ENCODE measurements at regions not wholly inside any gene's neighbourhood (a gene's known extent, or its start where the extent isn't known, plus 50 kb on each side); places are given as distances from the start of the nearest gene placed in this dataset.

DNA sequence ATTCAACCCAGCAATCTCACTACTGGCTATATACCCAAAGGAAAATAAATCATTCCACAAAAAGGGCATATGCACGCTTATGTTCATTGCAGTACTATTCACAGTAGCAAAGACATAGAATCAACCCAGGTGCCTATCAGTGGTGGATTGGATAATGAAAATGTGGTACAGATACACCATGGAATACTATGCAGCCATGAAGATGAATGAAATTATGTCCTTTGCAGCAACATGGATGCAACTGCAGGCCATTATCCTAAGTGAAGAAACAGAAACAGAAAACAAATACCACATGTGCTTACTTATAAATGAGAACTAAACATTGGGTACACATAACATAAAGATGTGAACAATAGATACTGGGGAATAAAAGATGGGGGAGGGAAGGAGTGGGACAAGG is 606.4 kb upstream of the GRM7 start:
- no peaks in the 10 kb centered on the region for H3K4me1 Mint-ChIP-seq
- H3K9me3 Mint-ChIP-seq = peaks cover 13% of the 10 kb centered on the region
- no peak overlapping the region for H3K27ac Mint-ChIP-seq
- CTCF ChIA-PET = no interaction called here
- no peak overlapping the region for H3K4me3 Mint-ChIP-seq
- H3K36me3 Mint-ChIP-seq (ENCODE audit: low read depth) = no peaks in the 10 kb centered on the region
- DNase-seq = no peak
- H3K27me3 Mint-ChIP-seq = no peaks in the 10 kb centered on the region
- POLR2A ChIA-PET = no interaction called here

DNA sequence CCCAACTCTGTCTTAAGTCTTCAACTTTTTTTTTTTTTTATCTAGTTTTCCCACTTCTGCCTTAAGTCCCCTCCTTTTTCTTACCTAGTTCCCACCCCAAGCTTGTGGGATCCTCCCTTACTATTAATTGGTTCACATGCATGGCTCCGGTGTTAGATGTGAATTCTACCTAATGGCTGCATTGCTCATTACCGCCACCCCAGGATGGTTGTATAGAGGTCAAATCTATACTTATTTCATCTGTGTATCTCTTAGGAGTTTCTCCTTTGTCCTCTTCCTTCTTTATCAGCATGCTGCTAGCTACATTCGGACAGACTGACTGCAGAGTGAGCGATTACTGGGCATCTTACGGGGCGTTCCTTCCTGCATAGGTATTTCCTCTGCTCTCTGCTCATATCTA is 605.7 kb upstream of the GRM7 start:
- H3K4me3 Mint-ChIP-seq = no peak overlapping the region
- H3K36me3 Mint-ChIP-seq (ENCODE audit: low read depth) = no peaks in the 10 kb centered on the region
- ChIA-PET POLR2A (no interaction called here), CTCF (no interaction called here)
- no peaks in the 10 kb centered on the region for H3K27me3 Mint-ChIP-seq
- no peaks in the 10 kb centered on the region for H3K4me1 Mint-ChIP-seq
- DNase-seq = no peak
- H3K27ac Mint-ChIP-seq = no peak overlapping the region
- peaks cover 13% of the 10 kb centered on the region for H3K9me3 Mint-ChIP-seq

DNA sequence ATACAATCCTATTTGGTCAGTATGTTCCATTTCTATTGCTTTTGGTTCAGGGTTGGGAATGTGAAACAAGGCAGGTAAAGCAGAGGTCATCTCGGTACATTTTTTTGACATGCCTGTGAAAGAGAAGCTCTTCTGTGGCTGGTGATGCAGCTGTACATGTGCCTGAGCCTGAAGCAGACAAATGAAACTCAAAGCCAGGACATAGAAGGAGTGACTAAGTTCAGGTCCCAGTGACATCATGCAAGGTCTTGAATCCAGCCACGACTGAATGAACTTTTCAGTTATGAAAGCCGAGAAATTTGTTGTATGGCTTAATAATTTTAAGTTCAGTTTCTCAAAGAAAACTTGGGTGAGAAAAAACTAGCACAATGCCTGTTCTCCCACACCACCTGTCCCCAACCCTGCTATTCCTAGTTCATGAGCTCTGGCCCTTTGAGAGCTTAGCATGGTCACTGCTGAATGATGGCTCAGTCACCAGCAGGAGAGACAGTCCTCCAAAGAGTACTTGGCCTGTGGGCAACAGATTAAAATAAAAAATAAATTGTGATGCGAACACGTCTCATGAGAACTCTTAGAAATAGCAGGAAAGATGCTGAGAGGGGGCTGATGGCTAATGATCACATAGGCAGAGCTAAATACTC is 600.2 kb upstream of the GRM7 start:
- ChIA-PET CTCF (no interaction called here), POLR2A (no interaction called here)
- no peaks in the 10 kb centered on the region for H3K36me3 Mint-ChIP-seq (ENCODE audit: low read depth)
- DNase-seq = no peak
- no peaks in the 10 kb centered on the region for H3K27me3 Mint-ChIP-seq
- H3K9me3 Mint-ChIP-seq = peaks cover 2% of the 10 kb centered on the region
- no peaks in the 10 kb centered on the region for H3K4me1 Mint-ChIP-seq
- no peak overlapping the region for H3K4me3 Mint-ChIP-seq
- no peak overlapping the region for H3K27ac Mint-ChIP-seq

DNA sequence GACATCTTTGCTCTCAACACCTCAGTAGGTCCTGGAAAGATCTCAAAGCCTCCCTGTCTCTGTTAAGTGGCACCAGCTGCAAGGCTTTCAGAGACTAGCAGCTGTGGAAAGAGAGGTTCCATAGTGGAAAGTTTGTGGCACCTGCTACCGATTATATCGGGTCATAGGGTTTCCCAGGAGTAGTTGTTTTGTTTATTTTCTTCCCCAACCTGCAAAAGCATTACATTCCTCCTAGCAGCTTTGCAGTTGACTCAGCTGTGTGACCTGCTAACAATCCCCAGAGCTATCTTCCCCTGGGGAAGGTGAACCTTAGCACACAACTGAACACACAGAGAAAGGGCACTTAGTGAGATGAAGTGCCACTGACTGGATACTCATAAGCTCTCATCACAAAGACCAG is 598.9 kb upstream of the GRM7 start:
- POLR2A ChIA-PET = no interaction called here
- no peak overlapping the region for H3K27ac Mint-ChIP-seq
- H3K36me3 Mint-ChIP-seq (ENCODE audit: low read depth) = no peaks in the 10 kb centered on the region
- peaks cover 6% of the 10 kb centered on the region for H3K9me3 Mint-ChIP-seq
- no peak for DNase-seq
- H3K27me3 Mint-ChIP-seq = no peaks in the 10 kb centered on the region
- no peak overlapping the region for H3K4me3 Mint-ChIP-seq
- CTCF ChIA-PET = no interaction called here
- H3K4me1 Mint-ChIP-seq = no peaks in the 10 kb centered on the region

DNA sequence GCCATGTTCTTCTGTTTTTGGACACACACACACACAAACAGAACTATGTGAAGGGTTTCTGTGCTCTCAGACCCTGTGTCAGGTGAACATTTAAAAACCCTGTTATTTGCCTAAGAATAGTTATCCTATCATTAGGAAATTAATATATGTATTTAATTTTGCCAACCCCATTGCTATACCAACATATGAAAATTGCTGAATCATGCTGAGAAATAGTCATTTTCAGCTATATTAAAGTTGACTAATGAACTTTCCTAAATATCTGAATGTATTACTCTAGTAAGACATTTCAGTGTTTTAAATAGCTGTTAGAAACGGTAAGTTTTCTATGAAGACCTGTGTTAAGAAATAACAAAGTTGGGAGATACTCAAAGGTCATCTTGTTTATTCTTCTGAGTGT is 596.9 kb upstream of the GRM7 start:
- no peak for DNase-seq
- Mint-ChIP-seq H3K4me3 (no peak overlapping the region), H3K4me1 (no peaks in the 10 kb centered on the region), H3K27ac (no peak overlapping the region), H3K36me3 (ENCODE audit: low read depth) (no peaks in the 10 kb centered on the region), H3K9me3 (peaks cover 6% of the 10 kb centered on the region), H3K27me3 (no peaks in the 10 kb centered on the region)
- ChIA-PET POLR2A (no interaction called here), CTCF (no interaction called here)

DNA sequence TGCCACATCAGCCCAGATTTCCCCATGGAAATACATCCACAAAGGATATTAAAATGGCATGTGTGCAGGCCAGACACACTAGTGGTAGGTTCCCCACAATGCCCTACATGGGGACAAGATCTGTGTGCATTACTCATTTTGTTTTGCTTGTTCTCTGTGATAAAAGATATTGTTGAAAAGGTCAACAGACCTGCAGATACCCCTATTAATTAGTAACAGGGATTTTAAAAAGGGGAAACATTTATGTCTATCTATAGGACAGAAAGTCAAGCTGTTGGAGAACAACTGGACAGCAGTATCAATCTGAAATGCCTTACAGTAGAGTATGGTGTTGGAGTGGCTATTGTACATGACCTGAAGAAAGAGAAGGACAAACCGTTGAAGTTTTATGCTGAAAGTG is 596.0 kb upstream of the GRM7 start:
- H3K27ac Mint-ChIP-seq = no peak overlapping the region
- no peak for DNase-seq
- ChIA-PET POLR2A (no interaction called here), CTCF (no interaction called here)
- no peaks in the 10 kb centered on the region for H3K4me1 Mint-ChIP-seq
- H3K9me3 Mint-ChIP-seq = peaks cover 6% of the 10 kb centered on the region
- no peak overlapping the region for H3K4me3 Mint-ChIP-seq
- no peaks in the 10 kb centered on the region for H3K36me3 Mint-ChIP-seq (ENCODE audit: low read depth)
- no peaks in the 10 kb centered on the region for H3K27me3 Mint-ChIP-seq

DNA sequence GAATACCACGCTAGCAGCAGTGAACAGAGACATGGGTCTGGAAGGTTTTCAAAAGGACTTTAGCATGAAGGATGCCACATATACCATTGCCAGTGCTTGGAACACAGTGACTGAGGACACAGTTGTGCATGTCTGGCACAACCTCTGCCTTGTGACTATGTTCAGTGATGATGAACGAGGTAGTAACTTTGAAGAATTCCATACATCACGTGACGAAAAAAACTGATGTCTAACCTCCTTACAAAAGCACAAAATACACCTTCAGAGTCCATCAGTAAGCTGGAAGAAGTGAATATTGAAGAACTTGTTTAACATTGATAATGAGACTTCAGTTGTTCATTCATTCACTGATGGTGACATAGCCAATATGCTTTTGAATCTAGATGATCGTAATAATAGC is 594.8 kb upstream of the GRM7 start:
- CTCF ChIA-PET = no interaction called here
- Mint-ChIP-seq H3K36me3 (ENCODE audit: low read depth) (no peaks in the 10 kb centered on the region), H3K4me1 (no peaks in the 10 kb centered on the region), H3K9me3 (peaks cover 9% of the 10 kb centered on the region), H3K27ac (no peak overlapping the region), H3K27me3 (no peaks in the 10 kb centered on the region), H3K4me3 (no peak overlapping the region)
- POLR2A ChIA-PET = no interaction called here
- no peak for DNase-seq

GRCh38 chr3:6273878-6274277 is 587.0 kb upstream of the GRM7 start:
- Mint-ChIP-seq H3K9me3 (peaks cover 9% of the 10 kb centered on the region), H3K27ac (no peak overlapping the region), H3K4me3 (no peak overlapping the region), H3K27me3 (no peaks in the 10 kb centered on the region), H3K4me1 (no peaks in the 10 kb centered on the region), H3K36me3 (ENCODE audit: low read depth) (no peaks in the 10 kb centered on the region)
- ChIA-PET CTCF (no interaction called here), POLR2A (no interaction called here)
- DNase-seq = no peak

DNA sequence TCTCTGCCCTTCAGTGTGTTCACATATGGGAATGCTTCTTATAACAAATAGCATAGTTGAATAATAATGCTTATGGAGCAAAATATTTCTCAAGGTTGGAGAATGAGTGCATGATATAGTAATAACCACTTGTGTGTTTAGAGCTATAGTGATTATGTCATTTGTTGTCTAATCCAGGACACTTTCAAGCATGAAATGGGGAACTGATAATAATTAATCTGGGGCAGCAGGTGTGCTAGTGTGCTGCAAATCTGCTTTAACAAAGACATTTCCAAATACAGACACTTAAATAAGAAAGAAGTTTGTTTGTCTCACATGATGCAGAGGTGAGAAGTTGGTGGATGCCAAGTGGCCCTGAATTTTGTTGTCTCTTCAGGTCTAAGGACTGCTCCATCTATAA is 579.3 kb upstream of the GRM7 start:
- H3K4me3 Mint-ChIP-seq = no peak overlapping the region

DNA sequence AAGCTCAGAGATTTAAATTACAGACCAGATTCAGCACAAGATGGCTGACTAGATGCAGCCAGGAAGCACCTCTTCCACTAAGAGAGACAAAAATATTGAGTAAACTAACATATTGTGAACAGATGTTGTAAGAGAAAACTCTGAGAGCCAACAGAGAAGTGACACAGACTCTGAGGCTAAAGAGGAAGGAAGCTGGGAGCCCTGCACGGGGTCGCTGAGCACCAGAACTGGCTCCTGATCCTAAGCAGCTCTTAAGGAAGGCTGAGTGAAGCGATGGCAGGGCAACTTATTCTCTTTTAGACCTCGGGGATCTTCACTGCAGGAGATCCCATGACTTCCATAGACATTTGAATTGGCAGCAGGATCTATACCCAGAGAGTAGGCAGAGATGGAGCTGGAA is 578.0 kb upstream of the GRM7 start:
- Mint-ChIP-seq H3K27ac (no peak overlapping the region), H3K4me1 (no peaks in the 10 kb centered on the region), H3K4me3 (no peak overlapping the region), H3K36me3 (ENCODE audit: low read depth) (no peaks in the 10 kb centered on the region), H3K9me3 (no peaks in the 10 kb centered on the region), H3K27me3 (no peaks in the 10 kb centered on the region)
- DNase-seq = no peak
- ChIA-PET POLR2A (no interaction called here), CTCF (no interaction called here)

More for the DNA sequence above, 579.3 kb upstream of the GRM7 start:
- H3K36me3 Mint-ChIP-seq (ENCODE audit: low read depth) = no peaks in the 10 kb centered on the region
- H3K4me1 Mint-ChIP-seq = no peaks in the 10 kb centered on the region
- POLR2A ChIA-PET = no interaction called here
- no peak for DNase-seq
- H3K27ac Mint-ChIP-seq = no peak overlapping the region
- no peaks in the 10 kb centered on the region for H3K9me3 Mint-ChIP-seq
- CTCF ChIA-PET = no interaction called here
- no peaks in the 10 kb centered on the region for H3K27me3 Mint-ChIP-seq

DNA sequence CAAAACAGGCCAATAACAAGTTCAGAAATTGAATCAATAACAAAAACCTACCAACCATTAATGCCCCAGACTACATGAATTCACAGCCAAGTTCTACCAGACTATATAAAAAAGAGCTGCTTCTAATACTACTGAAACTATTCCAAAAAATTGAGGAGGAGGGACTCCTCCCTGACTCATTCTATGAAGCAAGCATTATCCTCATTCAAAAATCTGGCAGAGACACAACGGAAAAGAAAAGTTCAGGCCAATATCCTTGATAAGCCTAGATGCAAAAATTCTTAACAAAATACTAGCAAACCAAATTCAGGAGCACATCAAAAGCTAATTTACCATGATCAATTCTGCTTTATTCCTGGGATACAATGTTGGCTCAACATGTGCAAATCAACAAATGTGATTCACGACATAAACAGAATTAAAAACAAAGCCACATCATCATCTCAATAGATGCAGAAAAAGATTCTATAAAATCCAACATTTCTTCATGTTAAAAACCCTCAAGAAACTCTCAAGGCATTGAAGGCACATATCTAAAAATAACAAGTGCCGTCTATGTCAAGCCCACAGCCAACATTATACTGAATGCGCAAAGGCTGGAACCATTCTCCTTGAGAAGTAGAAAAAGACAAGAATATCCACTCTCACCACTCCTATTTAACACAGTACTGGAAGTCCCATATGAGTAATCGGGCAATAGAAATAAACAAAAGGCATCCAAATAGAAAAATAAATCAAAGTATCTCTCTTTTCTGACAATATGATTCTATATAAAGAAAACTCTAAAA is 573.6 kb upstream of the GRM7 start:
- Mint-ChIP-seq H3K4me3 (no peak overlapping the region), H3K27ac (no peak overlapping the region), H3K9me3 (peaks cover 6% of the 10 kb centered on the region), H3K4me1 (no peaks in the 10 kb centered on the region), H3K36me3 (ENCODE audit: low read depth) (no peaks in the 10 kb centered on the region), H3K27me3 (no peaks in the 10 kb centered on the region)
- CTCF ChIA-PET = no interaction called here
- no peak for DNase-seq
- POLR2A ChIA-PET = no interaction called here

DNA sequence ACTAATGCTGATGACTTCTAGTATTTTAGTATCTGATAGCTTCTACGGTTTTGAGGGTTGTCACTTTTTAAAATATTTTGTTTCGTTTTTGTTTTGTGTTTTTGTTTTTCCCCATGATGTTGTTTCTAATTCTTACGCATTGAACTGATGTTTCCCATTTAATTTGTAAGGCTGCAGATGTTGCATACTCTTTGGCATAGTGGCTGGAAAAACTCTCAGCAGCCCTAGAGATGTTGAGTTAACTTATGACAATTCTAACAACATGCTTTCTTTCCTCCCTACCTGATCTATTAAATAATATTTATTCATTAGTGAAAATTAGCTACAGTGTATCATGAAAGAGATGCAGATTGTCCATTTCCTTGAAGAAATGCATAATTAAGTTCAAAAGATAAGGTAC is 559.3 kb upstream of the GRM7 start:
- Mint-ChIP-seq H3K36me3 (ENCODE audit: low read depth) (no peaks in the 10 kb centered on the region), H3K4me1 (no peaks in the 10 kb centered on the region), H3K27me3 (no peaks in the 10 kb centered on the region), H3K9me3 (peaks cover 12% of the 10 kb centered on the region), H3K4me3 (no peak overlapping the region), H3K27ac (no peak overlapping the region)
- ChIA-PET CTCF (no interaction called here), POLR2A (no interaction called here)
- DNase-seq = no peak

DNA sequence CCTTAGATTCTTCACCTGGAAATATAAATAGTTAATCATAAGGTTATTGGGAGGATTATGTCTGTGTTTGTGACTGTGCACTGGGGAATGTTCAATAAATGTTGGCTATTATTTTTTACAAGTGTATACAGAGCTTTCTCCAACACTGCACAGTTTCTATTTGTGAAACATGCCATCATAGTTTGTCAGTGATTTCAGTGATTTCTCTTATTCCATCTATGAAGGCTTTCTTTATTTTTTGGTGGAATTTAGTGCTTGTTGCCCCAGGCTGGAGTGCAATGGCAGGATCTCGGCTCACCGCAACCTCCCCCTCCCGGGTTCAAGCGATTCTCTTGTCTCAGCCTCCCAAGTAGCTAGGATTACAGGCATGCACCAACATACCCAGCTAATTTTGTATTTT is 545.0 kb upstream of the GRM7 start:
- Mint-ChIP-seq H3K36me3 (ENCODE audit: low read depth) (no peaks in the 10 kb centered on the region), H3K4me3 (no peak overlapping the region), H3K27ac (no peak overlapping the region), H3K9me3 (no peaks in the 10 kb centered on the region), H3K4me1 (no peaks in the 10 kb centered on the region), H3K27me3 (no peaks in the 10 kb centered on the region)
- DNase-seq = no peak
- POLR2A ChIA-PET = no interaction called here
- CTCF ChIA-PET = no interaction called here

DNA sequence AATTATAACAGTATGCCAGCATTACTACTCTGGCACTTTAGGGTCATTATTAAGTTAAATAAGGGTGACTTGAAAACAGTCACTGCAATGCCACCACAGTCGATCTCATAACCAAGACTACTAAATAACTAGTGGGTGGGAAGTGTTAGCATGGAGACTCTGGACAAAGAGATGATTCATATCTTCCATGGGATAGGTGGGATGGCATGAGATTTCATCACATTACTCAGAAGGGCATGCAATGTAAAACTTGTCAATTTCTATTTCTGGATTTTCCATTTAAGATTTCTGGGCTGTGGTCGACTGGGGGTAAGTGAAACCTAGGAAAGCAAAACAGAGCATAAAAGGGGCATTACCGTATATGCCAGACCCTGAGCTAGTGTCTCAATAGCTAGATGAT is 538.9 kb upstream of the GRM7 start:
- CTCF ChIA-PET = no interaction called here
- H3K27me3 Mint-ChIP-seq = no peaks in the 10 kb centered on the region
- H3K27ac Mint-ChIP-seq = no peak overlapping the region
- no peaks in the 10 kb centered on the region for H3K36me3 Mint-ChIP-seq (ENCODE audit: low read depth)
- no peaks in the 10 kb centered on the region for H3K9me3 Mint-ChIP-seq
- POLR2A ChIA-PET = no interaction called here
- no peak overlapping the region for H3K4me3 Mint-ChIP-seq
- no peak for DNase-seq
- H3K4me1 Mint-ChIP-seq = no peaks in the 10 kb centered on the region
